IMR-90 (cell line): ENCODE measurements at regions not wholly inside any gene's neighbourhood (a gene's known extent, or its start where the extent isn't known, plus 50 kb on each side); places are given as distances from the start of the nearest gene placed in this dataset.

Source experiments
- ATAC-seq: fragments of 200-7000 bp; cut with Tn5 transposase; 2 replicates; pipeline ENCODE4 v1.9.1; 2020; ENCODE audit warnings: low read depth, mild to moderate bottlenecking, moderate library complexity
- BruUV-seq: library from RNA; stranded (reverse); fragments of 400-500 nt; replicated peaks from 2 replicates; lab custom pipeline; 2021; lab: Mats Ljungman, UMichigan
- CTCF ChIA-PET: fragments of 300-600 bp; formaldehyde crosslinking; extraction: SDS; loops from one replicate; lab custom pipeline; 2021; ENCODE audit warnings: antibody characterized with exemption; lab: Yijun Ruan, JAX
- POLR2A ChIA-PET: fragments of 300-600 bp; sonication (Branson Sonifier 250); formaldehyde crosslinking; loops from one replicate; lab custom pipeline; 2022; ENCODE audit warnings: antibody characterized with exemption; ENCODE audit not compliant: unreplicated experiment; lab: Charles Lee
- DNase-seq: peaks from one replicate; pipeline ENCODE4 v3.0.0; 2013
- H2AFZ ChIP-seq: replicated peaks from 2 replicates; pipeline ENCODE3; 2013; ENCODE audit warnings: low read length, mild to moderate bottlenecking; ENCODE audit not compliant: poor library complexity
- H2AK5ac ChIP-seq: 2 replicates; pipeline ENCODE4 v1.6.1; 2013; ENCODE audit warnings: low read depth, low read length, inconsistent platforms
- H2AK9ac ChIP-seq: replicated peaks from 2 replicates; pipeline ENCODE3; 2013; ENCODE audit warnings: mild to moderate bottlenecking, low read depth, low read length, moderate library complexity; ENCODE audit not compliant: poor library complexity
- H2BK120ac ChIP-seq: 2 replicates; pipeline ENCODE4 v1.6.1; 2013; ENCODE audit warnings: low read depth, low read length, inconsistent platforms
- H2BK15ac ChIP-seq: 3 replicates; pipeline ENCODE4 v1.6.1; 2013; ENCODE audit warnings: low read depth, low read length, inconsistent platforms
- H2BK20ac ChIP-seq: 2 replicates; pipeline ENCODE4 v1.6.1; 2013; ENCODE audit warnings: low read depth, mild to moderate bottlenecking, inconsistent platforms, low read length, moderate library complexity
- H2BK5ac ChIP-seq: 2 replicates; pipeline ENCODE4 v1.6.1; 2013; ENCODE audit warnings: mild to moderate bottlenecking, low read depth, low read length, inconsistent platforms; ENCODE audit not compliant: poor library complexity, severe bottlenecking
- H3K14ac ChIP-seq: replicated peaks from 2 replicates; pipeline ENCODE4 v1.6.1; 2013; ENCODE audit warnings: low read depth, low read length, inconsistent platforms
- H3K18ac ChIP-seq: 2 replicates; pipeline ENCODE4 v1.6.1; 2013; ENCODE audit warnings: low read depth, low read length, control low read depth
- H3K23ac ChIP-seq: 2 replicates; pipeline ENCODE4 v1.6.1; 2013; ENCODE audit warnings: low read depth, low read length, inconsistent platforms
- H3K27ac ChIP-seq: 2 replicates; pipeline ENCODE4 v1.5.1; 2013; ENCODE audit warnings: mild to moderate bottlenecking, control low read depth, low read length; ENCODE audit not compliant: insufficient read depth
- H3K27me3 ChIP-seq: 2 replicates; pipeline ENCODE4 v1.6.1; 2013; ENCODE audit warnings: low read length; ENCODE audit not compliant: control insufficient read depth, insufficient read depth
- H3K36me3 ChIP-seq: 2 replicates; pipeline ENCODE4 v1.6.1; 2013; ENCODE audit warnings: low read length, mixed read lengths; ENCODE audit not compliant: control insufficient read depth, insufficient read depth
- H3K4ac ChIP-seq: 2 replicates; pipeline ENCODE4 v1.6.1; 2013; ENCODE audit warnings: low read depth, low read length, inconsistent platforms
- H3K4me1 ChIP-seq: 2 replicates; pipeline ENCODE4 v1.6.1; 2013; ENCODE audit warnings: low read length, mixed read lengths; ENCODE audit not compliant: control insufficient read depth, insufficient read depth
- H3K4me2 ChIP-seq: 2 replicates; pipeline ENCODE4 v1.6.1; 2013; ENCODE audit warnings: low read depth, mild to moderate bottlenecking, control low read depth, low read length, moderate library complexity
- H3K4me3 ChIP-seq: 2 replicates; pipeline ENCODE4 v1.5.1; 2013; ENCODE audit warnings: low read depth, mild to moderate bottlenecking, control low read depth, low read length, moderate library complexity; ENCODE audit not compliant: insufficient read depth
- H3K56ac ChIP-seq: 2 replicates; pipeline ENCODE4 v1.6.1; 2013; ENCODE audit warnings: low read length, inconsistent platforms; ENCODE audit not compliant: insufficient read depth; ENCODE audit errors: extremely low read depth
- H3K79me1 ChIP-seq, 2 experiments: 2 replicates each; pipeline ENCODE4 v1.6.1; 2013; ENCODE audit warnings: low read length in 2 of 2, inconsistent platforms in 1 of 2, low read depth in 1 of 2
- H3K9ac ChIP-seq: 2 replicates; pipeline ENCODE4 v1.6.1; 2013; ENCODE audit warnings: low read depth, low read length, control low read depth
- H3K9me1 ChIP-seq: 2 replicates; pipeline ENCODE4 v1.6.1; 2013; ENCODE audit warnings: low read length, inconsistent platforms; ENCODE audit not compliant: insufficient read depth
- H3K9me3 ChIP-seq: 2 replicates; pipeline ENCODE4 v1.6.1; 2013; ENCODE audit warnings: low read length; ENCODE audit not compliant: control insufficient read depth, insufficient read depth
- H4K20me1 ChIP-seq: 2 replicates; pipeline ENCODE4 v1.6.1; 2013; ENCODE audit warnings: low read length, inconsistent platforms; ENCODE audit not compliant: insufficient read depth
- H4K5ac ChIP-seq: 2 replicates; pipeline ENCODE4 v1.6.1; 2013; ENCODE audit warnings: mild to moderate bottlenecking, low read depth, low read length, control low read depth
- H4K8ac ChIP-seq, 2 experiments: 2 replicates each; pipeline ENCODE4 v1.6.1; 2013; ENCODE audit warnings: low read depth in 2 of 2, low read length in 2 of 2, control low read depth in 1 of 2, inconsistent platforms in 1 of 2
- H4K91ac ChIP-seq: 2 replicates; pipeline ENCODE4 v1.6.1; 2013; ENCODE audit warnings: low read depth, low read length, inconsistent platforms; ENCODE audit not compliant: insufficient read depth
- CEBPB ChIP-seq: IDR thresholded peaks from 2 replicates; pipeline ENCODE4 v1.6.1; 2012; ENCODE audit warnings: low read depth, low read length, improper control_type of control experiment
- FOS ChIP-seq: fragments of 150-350 bp; IDR thresholded peaks from 2 replicates; pipeline ENCODE4 v1.6.1; 2016; ENCODE audit warnings: low read depth, low read length
- MAFK ChIP-seq: IDR thresholded peaks from 2 replicates; pipeline ENCODE4 v1.6.1; 2012; ENCODE audit warnings: low read depth, low read length, improper control_type of control experiment
- MAZ ChIP-seq: IDR thresholded peaks from 2 replicates; pipeline ENCODE4 v1.6.1; 2012; ENCODE audit warnings: low read depth, mild to moderate bottlenecking, low read length, improper control_type of control experiment, moderate library complexity, borderline replicate concordance
- RAD21 ChIP-seq: IDR thresholded peaks from 2 replicates; pipeline ENCODE4 v1.6.1; 2012; ENCODE audit warnings: low read length, improper control_type of control experiment
- RCOR1 ChIP-seq: IDR thresholded peaks from 2 replicates; pipeline ENCODE4 v1.6.1; 2012; ENCODE audit warnings: mild to moderate bottlenecking, low read length, improper control_type of control experiment; ENCODE audit not compliant: insufficient replicate concordance
- RFX5 ChIP-seq: IDR thresholded peaks from 2 replicates; pipeline ENCODE4 v1.8.0; 2012; ENCODE audit warnings: low read depth, mild to moderate bottlenecking, low read length, moderate library complexity
- SMC3 ChIP-seq: fragments of 150-350 bp; IDR thresholded peaks from 2 replicates; pipeline ENCODE4 v1.6.1; 2016; ENCODE audit warnings: low read depth, mild to moderate bottlenecking, antibody characterized with exemption, low read length, moderate library complexity
- WGBS, 2 experiments: methylation state at CpG; one replicate each; pipeline versions ENCODE4 v1.1.5 to v1.1.7; 2013; ENCODE audit warnings: missing lambda C conversion rate in 2 of 2; ENCODE audit not compliant: insufficient read length in 1 of 2; ENCODE audit errors: extremely low coverage in 2 of 2; 5-methylcytosine and 5-hydroxymethylcytosine counted together
- dilution Hi-C: fragments of 300-500 bp; cut with HindIII; formaldehyde crosslinking; loops from one replicate; pipeline ENCODE4 v1.14.3; 2018; ENCODE audit warnings: low sequenced_read_pairs; ENCODE audit not compliant: unreplicated experiment
- in situ Hi-C: fragments of 300-500 bp; cut with MboI; formaldehyde crosslinking; loops from 3 replicates; pipeline ENCODE4 v1.14.3; 2019; ENCODE audit warnings: low sequenced_read_pairs, inconsistent platforms, mixed read lengths
- intact Hi-C: fragments of 100-400 bp; cut with micrococcal nuclease; formaldehyde crosslinking; loops from 2 replicates; pipeline ENCODE4 v1.10.0; 2022
- TF ChIP-seq, protein P1 (sequence below): conservative IDR thresholded peaks from 2 replicates; pipeline ENCODE4 v1.5.1; 2012; ENCODE audit warnings: mild to moderate bottlenecking, low read depth, low read length, improper control_type of control experiment

DNA sequence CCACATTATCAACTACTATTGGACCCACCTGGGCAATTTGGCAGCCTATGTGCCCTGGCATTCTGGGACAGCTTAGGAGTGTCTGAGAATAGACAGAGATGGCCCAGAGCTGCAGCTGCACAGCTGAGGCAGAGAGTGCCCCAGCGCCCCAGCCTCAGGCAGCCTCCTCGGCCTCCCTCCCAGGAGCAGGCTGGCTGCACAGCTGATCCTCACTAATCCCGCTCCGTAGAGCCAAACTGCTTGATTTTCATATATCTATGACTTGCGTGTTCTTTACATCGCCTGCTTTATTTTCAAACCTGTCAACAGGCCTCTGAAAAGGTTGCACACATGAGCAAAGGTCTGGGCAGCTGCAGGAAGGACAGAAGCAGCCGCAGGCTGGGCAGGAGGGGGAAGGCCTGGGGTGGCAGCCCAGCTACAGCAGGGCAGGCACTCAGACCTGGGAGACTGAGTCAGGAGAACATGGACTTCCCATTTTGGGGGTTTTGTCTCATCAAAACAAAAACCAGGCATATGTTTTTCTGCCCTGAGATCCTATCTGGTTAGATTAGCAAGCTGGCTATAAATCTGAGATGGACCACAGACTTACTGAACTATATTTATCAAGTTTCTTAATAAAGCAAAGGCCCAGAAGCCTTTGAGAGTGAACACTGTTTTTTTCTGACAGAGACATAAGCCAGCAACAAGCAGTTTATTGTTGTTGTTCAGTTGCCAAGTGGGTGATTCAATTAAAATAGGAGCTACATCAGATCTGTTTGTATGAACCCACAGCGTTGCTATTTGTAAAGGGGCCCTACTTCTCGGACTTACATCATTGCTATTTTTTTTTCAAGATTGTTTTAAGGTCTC, 301.8 kb upstream of the DUSP10 start:
- Histone ChIP-seq H2AK9ac (peak overlapping the region; percentile 2), H2BK20ac (peak overlapping the region; percentile 58), H4K5ac (peak overlapping the region; percentile 24), H2AFZ (peak overlapping the region; percentile 2), H3K79me1 (no peaks in the 10 kb centered on the region), H3K27me3 (no peaks in the 10 kb centered on the region), H3K4me1 (peaks cover 24% of the 10 kb centered on the region), H4K91ac (peak overlapping the region; percentile 77), H3K4ac (peak overlapping the region; percentile 44), H3K9me1 (peaks cover 11% of the 10 kb centered on the region), H3K23ac (peak overlapping the region; percentile 8; the same call in 1 of the 2 replicates), H2BK5ac (peak overlapping the region; percentile 35), H3K4me2 (peak overlapping the region; percentile 63; the same call in 1 of the 2 replicates), H4K20me1 (no peaks in the 10 kb centered on the region), H3K9ac (0 out of 2 replicates have a peak overlapping the region, but pooled peaks have one; percentile 2), H3K18ac (peak overlapping the region; percentile 73), H2AK5ac (peak overlapping the region; percentile 15; the same call in 1 of the 2 replicates), H3K14ac (peak overlapping the region; percentile 44; the same call in 1 of the 2 replicates), H3K4me3 (no peak overlapping the region), H2BK15ac (peak overlapping the region; percentile 75; the same call in 2 of the 3 replicates), H3K9me3 (no peaks in the 10 kb centered on the region), H3K56ac (peak overlapping the region; percentile 0; the same call in 1 of the 2 replicates), H4K8ac (peak overlapping the region in 1 of 2 experiments; percentile 69; a peak in 2 of 4 replicates), H3K36me3 (no peaks in the 10 kb centered on the region), H2BK120ac (peak overlapping the region; percentile 82), H3K27ac (peak overlapping the region; percentile 67)
- BruUV-seq = no TSS peak
- peak; percentile 84 for ATAC-seq
- 86% methylated on average over 5 of the region's 9 CpGs; no CpG with 5 or more reads in 1 of the 2 experiments for WGBS, 2 experiments
- in situ Hi-C loops = no loop called here
- TF ChIP-seq RAD21 = no peak
- TF ChIP-seq RCOR1 = no peak
- no peak for TF ChIP-seq SMC3
- TF ChIP-seq FOS = peak; percentile 32
- TF ChIP-seq MAZ = no peak
- peak; percentile 66; the same call in 1 of the 2 replicates for TF ChIP-seq CEBPB
- TF ChIP-seq RFX5 = no peak
- TF ChIP-seq MAFK = no peak
- TF ChIP-seq, protein P1, sequence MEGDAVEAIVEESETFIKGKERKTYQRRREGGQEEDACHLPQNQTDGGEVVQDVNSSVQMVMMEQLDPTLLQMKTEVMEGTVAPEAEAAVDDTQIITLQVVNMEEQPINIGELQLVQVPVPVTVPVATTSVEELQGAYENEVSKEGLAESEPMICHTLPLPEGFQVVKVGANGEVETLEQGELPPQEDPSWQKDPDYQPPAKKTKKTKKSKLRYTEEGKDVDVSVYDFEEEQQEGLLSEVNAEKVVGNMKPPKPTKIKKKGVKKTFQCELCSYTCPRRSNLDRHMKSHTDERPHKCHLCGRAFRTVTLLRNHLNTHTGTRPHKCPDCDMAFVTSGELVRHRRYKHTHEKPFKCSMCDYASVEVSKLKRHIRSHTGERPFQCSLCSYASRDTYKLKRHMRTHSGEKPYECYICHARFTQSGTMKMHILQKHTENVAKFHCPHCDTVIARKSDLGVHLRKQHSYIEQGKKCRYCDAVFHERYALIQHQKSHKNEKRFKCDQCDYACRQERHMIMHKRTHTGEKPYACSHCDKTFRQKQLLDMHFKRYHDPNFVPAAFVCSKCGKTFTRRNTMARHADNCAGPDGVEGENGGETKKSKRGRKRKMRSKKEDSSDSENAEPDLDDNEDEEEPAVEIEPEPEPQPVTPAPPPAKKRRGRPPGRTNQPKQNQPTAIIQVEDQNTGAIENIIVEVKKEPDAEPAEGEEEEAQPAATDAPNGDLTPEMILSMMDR = no peak
- peak; percentile 98 for DNase-seq
- dilution Hi-C loops = no loop called here
- ChIA-PET POLR2A (interaction anchor here (0.6 kb wide), 1 partner anchor 136 kb away, joined by 3 read pairs; no protein-coding TSS in a partner anchor), CTCF (interaction anchor here (0.6 to 1.2 kb wide), 3 partner anchors 44 to 1655 kb away, joined by 3 to 4 read pairs (median 3); no protein-coding TSS in a partner anchor)
- intact Hi-C loops = loop anchor here (1.0 to 10.0 kb wide), 3 partner anchors 179 to 411 kb away; partner anchors contain the start of gene DUSP10
